Transverse colon (tissue), 4 donors: ENCODE measurements at regions not wholly inside any gene's neighbourhood (a gene's known extent, or its start where the extent isn't known, plus 50 kb on each side); places are given as distances from the start of the nearest gene placed in this dataset.

Source experiments
- POLR2AphosphoS5 ChIP-seq, 3 donors: sonication (generic); formaldehyde crosslinking; IDR thresholded peaks; one replicate each; pipeline ENCODE4 v1.6.1; 2016; ENCODE audit warnings: antibody characterized with exemption in 3 of 3
- TF ChIP-seq, protein P1 (sequence below), 5 experiments: fragments of 200-600 bp in 3 of 5; fragments of 450-650 bp in 2 of 5; sonication (generic) in 3 of 5; IDR thresholded peaks; 1 replicate in 2 of 5; 2 replicates in 3 of 5; pipeline ENCODE4 v1.5.1; 2016 to 2017; ENCODE audit warnings: antibody characterized with exemption in 5 of 5, inconsistent platforms in 3 of 5, mild to moderate bottlenecking in 2 of 5, moderate library complexity in 1 of 5

- TF ChIP-seq, protein P1, sequence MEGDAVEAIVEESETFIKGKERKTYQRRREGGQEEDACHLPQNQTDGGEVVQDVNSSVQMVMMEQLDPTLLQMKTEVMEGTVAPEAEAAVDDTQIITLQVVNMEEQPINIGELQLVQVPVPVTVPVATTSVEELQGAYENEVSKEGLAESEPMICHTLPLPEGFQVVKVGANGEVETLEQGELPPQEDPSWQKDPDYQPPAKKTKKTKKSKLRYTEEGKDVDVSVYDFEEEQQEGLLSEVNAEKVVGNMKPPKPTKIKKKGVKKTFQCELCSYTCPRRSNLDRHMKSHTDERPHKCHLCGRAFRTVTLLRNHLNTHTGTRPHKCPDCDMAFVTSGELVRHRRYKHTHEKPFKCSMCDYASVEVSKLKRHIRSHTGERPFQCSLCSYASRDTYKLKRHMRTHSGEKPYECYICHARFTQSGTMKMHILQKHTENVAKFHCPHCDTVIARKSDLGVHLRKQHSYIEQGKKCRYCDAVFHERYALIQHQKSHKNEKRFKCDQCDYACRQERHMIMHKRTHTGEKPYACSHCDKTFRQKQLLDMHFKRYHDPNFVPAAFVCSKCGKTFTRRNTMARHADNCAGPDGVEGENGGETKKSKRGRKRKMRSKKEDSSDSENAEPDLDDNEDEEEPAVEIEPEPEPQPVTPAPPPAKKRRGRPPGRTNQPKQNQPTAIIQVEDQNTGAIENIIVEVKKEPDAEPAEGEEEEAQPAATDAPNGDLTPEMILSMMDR (IDR thresholded peaks at IDR 0.05), result no peak
- TF ChIP-seq POLR2AphosphoS5 (IDR thresholded peaks at IDR 0.05), result no peak
These were observed 146.3 kb upstream of the GPR26 start for GRCh38 chr10:123519861-123520260.
